Gastroesophageal sphincter (tissue), 3 donors: ENCODE measurements at regions not wholly inside any gene's neighbourhood (a gene's known extent, or its start where the extent isn't known, plus 50 kb on each side); places are given as distances from the start of the nearest gene placed in this dataset.

Experiments
- CTCF ChIP-seq, 4 experiments: fragments of 200-600 bp in 2 of 4; fragments of 450-650 bp in 2 of 4; sonication (generic) in 1 of 4; IDR thresholded peaks; one replicate each; pipeline ENCODE4 v1.5.1; 2017 to 2019; ENCODE audit warnings: antibody characterized with exemption in 4 of 4, mild to moderate bottlenecking in 2 of 4, moderate library complexity in 2 of 4
- EP300 ChIP-seq: sonication (generic); formaldehyde crosslinking; IDR thresholded peaks from one replicate; pipeline ENCODE4 v1.6.1; 2017; ENCODE audit warnings: antibody characterized with exemption, mild to moderate bottlenecking
- POLR2A ChIP-seq, 2 donors: fragments of 450-650 bp; IDR thresholded peaks; one replicate each; pipeline ENCODE4 v1.6.1; 2017; ENCODE audit warnings: antibody characterized with exemption in 2 of 2, mild to moderate bottlenecking in 2 of 2, moderate library complexity in 1 of 2
- POLR2AphosphoS5 ChIP-seq: sonication (generic); formaldehyde crosslinking; IDR thresholded peaks from one replicate; pipeline ENCODE4 v1.6.1; 2017; ENCODE audit warnings: antibody characterized with exemption

- no peak for TF ChIP-seq CTCF (IDR thresholded peaks at IDR 0.05)
- no peak for TF ChIP-seq POLR2A (IDR thresholded peaks at IDR 0.05)
- no peak for TF ChIP-seq POLR2AphosphoS5
- no peak for TF ChIP-seq EP300
Measured at GRCh38 chr1:162977944-162978568, 91.1 kb upstream of the RGS4 start.
